ENCODE measurements at regions not wholly inside any gene's neighbourhood (a gene's known extent, or its start where the extent isn't known, plus 50 kb on each side); places are given as distances from the start of the nearest gene placed in this dataset.
"Not testable (repeated sequence)": the region's sequence is repeated elsewhere in the genome, so short reads cannot be mapped to it uniquely, and the experiment has no call there.

GRCh38 chr12:38411946-38412345 lies 95.4 kb downstream of the ALG10B start:
- no peaks in the 10 kb centered on the region for H3K36me3 Mint-ChIP-seq (ENCODE audit: low read depth)
- TF ChIP-seq CTCF (IDR thresholded peaks at IDR 0.05) = no peak
- no peaks in the 10 kb centered on the region for H3K4me1 Mint-ChIP-seq (ENCODE audit: low read depth)
- ChIA-PET POLR2A (no interaction called here), CTCF (no interaction called here)
- ATAC-seq (no peak), DNase-seq (no peak)
- H3K27me3 Mint-ChIP-seq = no peaks in the 10 kb centered on the region
- no peak overlapping the region for H3K4me3 Mint-ChIP-seq
- H3K27ac Mint-ChIP-seq = no peak overlapping the region
- intact Hi-C loops (cut with micrococcal nuclease) = no loop called here
- peaks cover under 1% of the 10 kb centered on the region for H3K9me3 Mint-ChIP-seq

- ChIA-PET CTCF (no interaction called here), POLR2A (no interaction called here)
- ATAC-seq (no peak), DNase-seq (no peak)
- Mint-ChIP-seq H3K4me1 (ENCODE audit: low read depth) (no peaks in the 10 kb centered on the region), H3K36me3 (ENCODE audit: low read depth) (no peaks in the 10 kb centered on the region), H3K27me3 (no peaks in the 10 kb centered on the region), H3K9me3 (peaks cover 7% of the 10 kb centered on the region), H3K4me3 (no peak overlapping the region), H3K27ac (no peak overlapping the region)
- intact Hi-C loops (cut with micrococcal nuclease) = no loop called here
- no peak for TF ChIP-seq CTCF (IDR thresholded peaks at IDR 0.05)
Observed at GRCh38 chr12:38417101-38417500, 100.5 kb downstream of the ALG10B start.

GRCh38 chr12:38424436-38424835 lies 107.9 kb downstream of the ALG10B start:
- ChIA-PET POLR2A (no interaction called here), CTCF (no interaction called here)
- Mint-ChIP-seq H3K36me3 (ENCODE audit: low read depth) (no peaks in the 10 kb centered on the region), H3K27me3 (no peaks in the 10 kb centered on the region), H3K27ac (no peak overlapping the region), H3K4me1 (ENCODE audit: low read depth) (no peaks in the 10 kb centered on the region), H3K4me3 (no peak overlapping the region), H3K9me3 (peaks cover 6% of the 10 kb centered on the region)
- DNase-seq (no peak), ATAC-seq (no peak)
- intact Hi-C loops (cut with micrococcal nuclease) = no loop called here
- TF ChIP-seq CTCF (IDR thresholded peaks at IDR 0.05) = no peak

GRCh38 chr12:38427442-38427841 lies 110.9 kb downstream of the ALG10B start:
- Mint-ChIP-seq H3K27me3 (no peaks in the 10 kb centered on the region), H3K9me3 (peaks cover 4% of the 10 kb centered on the region), H3K4me3 (no peak overlapping the region), H3K27ac (no peak overlapping the region), H3K4me1 (ENCODE audit: low read depth) (no peaks in the 10 kb centered on the region), H3K36me3 (ENCODE audit: low read depth) (no peaks in the 10 kb centered on the region)
- POLR2A ChIA-PET = no interaction called here
- CTCF ChIA-PET = no interaction called here
- ATAC-seq (no peak), DNase-seq (no peak)
- intact Hi-C loops (cut with micrococcal nuclease) = no loop called here
- TF ChIP-seq CTCF (IDR thresholded peaks at IDR 0.05) = no peak

- DNase-seq (no peak), ATAC-seq (no peak)
- POLR2A ChIA-PET = no interaction called here
- no peaks in the 10 kb centered on the region for H3K36me3 Mint-ChIP-seq (ENCODE audit: low read depth)
- no peaks in the 10 kb centered on the region for H3K4me1 Mint-ChIP-seq (ENCODE audit: low read depth)
- peaks cover 4% of the 10 kb centered on the region for H3K9me3 Mint-ChIP-seq
- intact Hi-C loops (cut with micrococcal nuclease) = no loop called here
- no peaks in the 10 kb centered on the region for H3K27me3 Mint-ChIP-seq
- no peak overlapping the region for H3K27ac Mint-ChIP-seq
- no peak overlapping the region for H3K4me3 Mint-ChIP-seq
- CTCF ChIA-PET = no interaction called here
- no peak for TF ChIP-seq CTCF (IDR thresholded peaks at IDR 0.05)
Observed at GRCh38 chr12:38431921-38432320, 115.3 kb downstream of the ALG10B start.

GRCh38 chr12:38441871-38442281 lies 125.3 kb downstream of the ALG10B start:
- H3K36me3 Mint-ChIP-seq (ENCODE audit: low read depth); ATAC-seq; DNase-seq; H3K9me3 Mint-ChIP-seq; H3K4me3 Mint-ChIP-seq; H3K4me1 Mint-ChIP-seq (ENCODE audit: low read depth); H3K27ac Mint-ChIP-seq; POLR2A ChIA-PET; CTCF ChIA-PET; intact Hi-C loops (cut with micrococcal nuclease); H3K27me3 Mint-ChIP-seq: not testable (repeated sequence)
